ENCODE measurements at regions not wholly inside any gene's neighbourhood (a gene's known extent, or its start where the extent isn't known, plus 50 kb on each side); places are given as distances from the start of the nearest gene placed in this dataset.

GRCh38 chr18:38635709-38636430 is 1070.3 kb upstream of the CELF4 start:
- Histone ChIP-seq H3K27ac (no peak overlapping the region), H3K27me3 (no peaks in the 10 kb centered on the region), H3K4me1 (ENCODE audit: low read depth) (peaks cover 4% of the 10 kb centered on the region), H3K9me3 (ENCODE audit: low read depth) (no peaks in the 10 kb centered on the region), H3K4me3 (no peak overlapping the region), H3K36me3 (no peaks in the 10 kb centered on the region)
- TF ChIP-seq CTCF (IDR thresholded peaks at IDR 0.05; ENCODE audit: low read depth, low read length), result no peak
- DNase-seq (ENCODE audit: low read depth in 1 of 2, low spot score in 1 of 2), result peak in 1 of 2 donors; percentile 5

- Histone ChIP-seq H3K36me3 (no peaks in the 10 kb centered on the region), H3K4me3 (no peak overlapping the region), H3K9me3 (ENCODE audit: low read depth) (no peaks in the 10 kb centered on the region), H3K27ac (no peak overlapping the region), H3K27me3 (no peaks in the 10 kb centered on the region), H3K4me1 (ENCODE audit: low read depth) (peaks cover 4% of the 10 kb centered on the region)
- TF ChIP-seq CTCF (IDR thresholded peaks at IDR 0.05; ENCODE audit: low read depth, low read length), result no peak
- DNase-seq (ENCODE audit: low read depth in 1 of 2, low spot score in 1 of 2), result no peak
These were observed 1068.5 kb upstream of the CELF4 start for GRCh38 chr18:38634117-38634516.

GRCh38 chr18:38633333-38633732 is 1067.7 kb upstream of the CELF4 start:
- no peaks in the 10 kb centered on the region for H3K36me3 ChIP-seq
- DNase-seq (ENCODE audit: low read depth in 1 of 2, low spot score in 1 of 2), result no peak
- TF ChIP-seq CTCF (IDR thresholded peaks at IDR 0.05; ENCODE audit: low read depth, low read length), result no peak
- H3K9me3 ChIP-seq (ENCODE audit: low read depth), result no peaks in the 10 kb centered on the region
- no peaks in the 10 kb centered on the region for H3K27me3 ChIP-seq
- H3K27ac ChIP-seq, result no peak overlapping the region
- H3K4me3 ChIP-seq, result no peak overlapping the region
- peaks cover 4% of the 10 kb centered on the region for H3K4me1 ChIP-seq (ENCODE audit: low read depth)

- H3K27ac ChIP-seq, result no peak overlapping the region
- no peaks in the 10 kb centered on the region for H3K36me3 ChIP-seq
- H3K4me1 ChIP-seq (ENCODE audit: low read depth), result peaks cover 9% of the 10 kb centered on the region
- no peaks in the 10 kb centered on the region for H3K27me3 ChIP-seq
- no peak for DNase-seq (ENCODE audit: low read depth in 1 of 2, low spot score in 1 of 2)
- H3K9me3 ChIP-seq (ENCODE audit: low read depth), result no peaks in the 10 kb centered on the region
- no peak overlapping the region for H3K4me3 ChIP-seq
- no peak for TF ChIP-seq CTCF (IDR thresholded peaks at IDR 0.05; ENCODE audit: low read depth, low read length)
These were observed 1053.5 kb upstream of the CELF4 start for GRCh38 chr18:38619129-38619528.

GRCh38 chr18:38616306-38616705 is 1050.7 kb upstream of the CELF4 start:
- no peaks in the 10 kb centered on the region for H3K27me3 ChIP-seq
- peaks cover 14% of the 10 kb centered on the region for H3K4me1 ChIP-seq (ENCODE audit: low read depth)
- no peaks in the 10 kb centered on the region for H3K36me3 ChIP-seq
- DNase-seq (ENCODE audit: low read depth in 1 of 2, low spot score in 1 of 2), result no peak
- no peak overlapping the region for H3K27ac ChIP-seq
- no peak overlapping the region for H3K4me3 ChIP-seq
- H3K9me3 ChIP-seq (ENCODE audit: low read depth), result no peaks in the 10 kb centered on the region
- no peak for TF ChIP-seq CTCF (IDR thresholded peaks at IDR 0.05; ENCODE audit: low read depth, low read length)

Measured in cardiac muscle cell (in vitro differentiated cells and primary cell).